ENCODE measurements at regions not wholly inside any gene's neighbourhood (a gene's known extent, or its start where the extent isn't known, plus 50 kb on each side); places are given as distances from the start of the nearest gene placed in this dataset.

GRCh38 chr15:92326236-92326635 lies 67.4 kb upstream of the ST8SIA2 start:
- no peaks in the 10 kb centered on the region for H3K4me1 Mint-ChIP-seq
- ATAC-seq (no peak), DNase-seq (no peak)
- no peaks in the 10 kb centered on the region for H3K4me1 ChIP-seq (ENCODE audit: control insufficient read depth, insufficient read depth, low read length)
- intact Hi-C loops (cut with micrococcal nuclease): no loop called here
- 70% methylated on average over 5 of the region's 6 CpGs for WGBS (ENCODE audit: insufficient coverage)
- no peak for TF ChIP-seq CTCF (IDR thresholded peaks at IDR 0.05)
- H3K27me3 ChIP-seq (ENCODE audit: control insufficient read depth, insufficient read depth, low read length): no peaks in the 10 kb centered on the region
- H3K27ac ChIP-seq (ENCODE audit: low read length): no peak overlapping the region
- H3K36me3 ChIP-seq (ENCODE audit: control insufficient read depth, insufficient read depth, low read length): no peaks in the 10 kb centered on the region
- peaks cover 0 to 11% of the 10 kb centered on the region in 2 donors for H3K27me3 Mint-ChIP-seq (ENCODE audit: low read depth in 2 of 2)
- no peak overlapping the region for H3K4me3 ChIP-seq (ENCODE audit: low read length)
- no peaks in the 10 kb centered on the region for H3K36me3 Mint-ChIP-seq
- H3K27ac Mint-ChIP-seq: no peak overlapping the region
- no peak overlapping the region for H3K4me3 Mint-ChIP-seq
- no peaks in the 10 kb centered on the region for H3K9me3 Mint-ChIP-seq
- H3K9me3 ChIP-seq (ENCODE audit: control insufficient read depth, insufficient read depth, low read length): no peaks in the 10 kb centered on the region

- H3K27me3 Mint-ChIP-seq (ENCODE audit: low read depth in 2 of 2): peaks cover under 1 to 11% of the 10 kb centered on the region in 2 donors
Observed at GRCh38 chr15:92327033-92327432, 66.6 kb upstream of the ST8SIA2 start.

GRCh38 chr15:92328207-92328606 lies 65.5 kb upstream of the ST8SIA2 start:
- Mint-ChIP-seq H3K36me3 (no peaks in the 10 kb centered on the region), H3K9me3 (no peaks in the 10 kb centered on the region), H3K27ac (no peak overlapping the region), H3K4me1 (no peaks in the 10 kb centered on the region), H3K27me3 (ENCODE audit: low read depth in 2 of 2) (peaks cover 11 to 13% of the 10 kb centered on the region in 2 donors), H3K4me3 (no peak overlapping the region)
- DNase-seq: no peak
- peaks cover 2% of the 10 kb centered on the region for H3K27me3 ChIP-seq (ENCODE audit: control insufficient read depth, insufficient read depth, low read length)
- H3K4me1 ChIP-seq (ENCODE audit: control insufficient read depth, insufficient read depth, low read length): no peaks in the 10 kb centered on the region
- no peaks in the 10 kb centered on the region for H3K9me3 ChIP-seq (ENCODE audit: control insufficient read depth, insufficient read depth, low read length)
- no peaks in the 10 kb centered on the region for H3K36me3 ChIP-seq (ENCODE audit: control insufficient read depth, insufficient read depth, low read length)
- intact Hi-C loops (cut with micrococcal nuclease): no loop called here
- H3K27ac ChIP-seq (ENCODE audit: low read length): no peak overlapping the region
- ATAC-seq: no peak
- no peak for TF ChIP-seq CTCF (IDR thresholded peaks at IDR 0.05)
- H3K4me3 ChIP-seq (ENCODE audit: low read length): no peak overlapping the region
- WGBS (ENCODE audit: insufficient coverage): 100% methylated on average over 1 of the region's 1 CpG

More at GRCh38 chr15:92327033-92327432, 66.6 kb upstream of the ST8SIA2 start:
- Histone ChIP-seq H3K4me3 (ENCODE audit: low read length) (no peak overlapping the region), H3K36me3 (ENCODE audit: control insufficient read depth, insufficient read depth, low read length) (no peaks in the 10 kb centered on the region), H3K27me3 (ENCODE audit: control insufficient read depth, insufficient read depth, low read length) (no peaks in the 10 kb centered on the region), H3K9me3 (ENCODE audit: control insufficient read depth, insufficient read depth, low read length) (no peaks in the 10 kb centered on the region), H3K27ac (ENCODE audit: low read length) (no peak overlapping the region), H3K4me1 (ENCODE audit: control insufficient read depth, insufficient read depth, low read length) (no peaks in the 10 kb centered on the region)
- DNase-seq (no peak), ATAC-seq (no peak)
- H3K4me3 Mint-ChIP-seq: no peak overlapping the region
- intact Hi-C loops (cut with micrococcal nuclease): no loop called here
- no peak for TF ChIP-seq CTCF (IDR thresholded peaks at IDR 0.05)
- no peak overlapping the region for H3K27ac Mint-ChIP-seq
- WGBS (ENCODE audit: insufficient coverage): 77% methylated on average over 4 of the region's 4 CpGs
- no peaks in the 10 kb centered on the region for H3K36me3 Mint-ChIP-seq
- no peaks in the 10 kb centered on the region for H3K4me1 Mint-ChIP-seq
- H3K9me3 Mint-ChIP-seq: no peaks in the 10 kb centered on the region

- H3K9me3 Mint-ChIP-seq: no peaks in the 10 kb centered on the region
Observed at GRCh38 chr15:92332125-92332899, 61.4 kb upstream of the ST8SIA2 start.

More at GRCh38 chr15:92332125-92332899, 61.4 kb upstream of the ST8SIA2 start:
- Histone ChIP-seq H3K27me3 (ENCODE audit: control insufficient read depth, insufficient read depth, low read length) (peaks cover 2% of the 10 kb centered on the region), H3K9me3 (ENCODE audit: control insufficient read depth, insufficient read depth, low read length) (no peaks in the 10 kb centered on the region), H3K27ac (ENCODE audit: low read length) (no peak overlapping the region), H3K4me1 (ENCODE audit: control insufficient read depth, insufficient read depth, low read length) (no peaks in the 10 kb centered on the region), H3K36me3 (ENCODE audit: control insufficient read depth, insufficient read depth, low read length) (no peaks in the 10 kb centered on the region), H3K4me3 (ENCODE audit: low read length) (no peak overlapping the region)
- Mint-ChIP-seq H3K4me1 (no peaks in the 10 kb centered on the region), H3K27me3 (ENCODE audit: low read depth in 2 of 2) (peaks cover 13 to 31% of the 10 kb centered on the region in 2 donors), H3K27ac (no peak overlapping the region), H3K4me3 (no peak overlapping the region), H3K36me3 (no peaks in the 10 kb centered on the region)
- ATAC-seq (no peak), DNase-seq (no peak)
- WGBS (ENCODE audit: insufficient coverage): 84% methylated on average over 5 of the region's 6 CpGs
- TF ChIP-seq CTCF (IDR thresholded peaks at IDR 0.05): no peak
- intact Hi-C loops (cut with micrococcal nuclease): no loop called here
